HG03135 (cell line): ENCODE measurements at regions not wholly inside any gene's neighbourhood (a gene's known extent, or its start where the extent isn't known, plus 50 kb on each side); places are given as distances from the start of the nearest gene placed in this dataset.
"Not testable (repeated sequence)": the region's sequence is repeated elsewhere in the genome, so short reads cannot be mapped to it uniquely, and the experiment has no call there.

ENCODE experiments used
- ATAC-seq: cut with Tn5 transposase; IDR thresholded peaks from one replicate; pipeline ENCODE4 v1.9.1; 2021; ENCODE audit warnings: mild to moderate bottlenecking, moderate library complexity; ENCODE audit not compliant: unreplicated experiment

DNA sequence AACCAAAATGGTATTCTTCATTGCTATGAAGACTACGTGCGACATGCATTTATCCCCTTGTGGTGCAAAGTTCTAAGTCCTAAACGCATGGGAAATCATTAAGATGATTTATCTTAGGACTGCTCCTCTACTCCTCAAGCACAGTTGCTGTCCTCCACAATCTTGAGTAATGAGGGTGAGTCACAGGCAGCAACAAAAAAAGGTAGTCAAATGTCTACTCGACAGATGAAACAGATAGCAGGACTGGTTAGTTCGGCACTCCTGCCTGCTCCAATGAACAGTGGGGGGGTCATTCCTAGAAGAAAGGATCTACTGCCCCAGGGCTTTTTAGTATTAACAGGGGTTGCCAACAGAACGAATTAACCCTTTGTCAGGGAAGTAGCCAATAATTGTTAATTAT lies 233.7 kb upstream of the FGF13 start:
- ATAC-seq = no peak

DNA sequence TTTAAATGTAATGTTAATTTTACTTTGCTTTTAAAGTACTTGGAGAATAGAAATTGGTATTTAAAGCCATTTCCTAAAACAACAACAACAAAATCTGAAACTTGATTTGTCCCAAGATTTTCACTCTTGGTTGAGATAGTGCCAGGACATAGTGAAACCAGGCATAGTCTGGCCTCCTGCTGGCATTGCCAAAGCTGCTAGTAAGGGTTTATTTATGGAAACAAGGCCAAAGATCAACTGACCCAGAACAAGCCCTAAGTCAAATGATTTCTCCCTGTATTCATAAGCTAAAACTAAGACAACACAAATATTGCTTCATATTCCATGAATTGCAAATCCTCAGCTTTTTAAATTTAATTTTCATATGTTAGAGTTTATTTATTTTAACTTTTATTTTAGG lies 227.5 kb upstream of the FGF13 start:
- ATAC-seq = no peak

DNA sequence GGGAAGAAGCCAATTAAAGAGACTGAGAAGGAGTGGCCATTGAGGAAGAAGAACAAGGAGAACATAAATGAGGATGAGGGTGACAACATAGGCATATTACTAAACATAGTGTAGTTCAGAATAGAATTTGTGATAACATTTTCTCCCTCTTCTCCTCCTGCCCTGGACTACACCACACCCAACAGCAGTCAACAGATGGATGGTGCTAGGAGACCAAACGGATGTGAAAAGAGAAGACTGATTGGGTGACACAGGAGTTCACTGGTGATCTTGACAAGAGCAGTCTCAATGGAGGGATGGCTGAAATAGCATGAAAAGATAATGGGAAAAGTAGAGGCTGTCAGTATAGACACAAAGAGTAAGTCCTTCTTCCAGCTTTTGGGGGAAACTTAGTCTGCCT lies 226.5 kb upstream of the FGF13 start:
- ATAC-seq = no peak

DNA sequence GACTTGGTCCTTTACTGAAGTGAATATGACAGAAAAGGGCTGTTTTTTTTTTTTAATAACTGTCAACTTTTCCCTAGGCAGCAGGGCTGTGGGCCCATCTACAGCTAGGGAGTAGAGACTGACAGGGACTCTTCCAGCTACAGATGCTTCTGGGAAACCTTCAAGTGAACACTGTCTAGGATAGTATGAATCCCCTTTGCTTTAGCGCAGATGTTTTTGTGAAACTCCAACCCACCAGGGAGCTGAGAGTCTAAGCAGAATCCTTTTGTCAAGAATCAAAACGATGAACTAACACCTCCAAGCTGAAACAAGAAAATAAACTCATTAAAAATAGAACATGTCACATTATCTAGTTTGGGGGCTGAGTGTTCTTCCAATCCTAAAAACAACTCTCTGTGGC lies 219.7 kb upstream of the FGF13 start:
- no peak for ATAC-seq

DNA sequence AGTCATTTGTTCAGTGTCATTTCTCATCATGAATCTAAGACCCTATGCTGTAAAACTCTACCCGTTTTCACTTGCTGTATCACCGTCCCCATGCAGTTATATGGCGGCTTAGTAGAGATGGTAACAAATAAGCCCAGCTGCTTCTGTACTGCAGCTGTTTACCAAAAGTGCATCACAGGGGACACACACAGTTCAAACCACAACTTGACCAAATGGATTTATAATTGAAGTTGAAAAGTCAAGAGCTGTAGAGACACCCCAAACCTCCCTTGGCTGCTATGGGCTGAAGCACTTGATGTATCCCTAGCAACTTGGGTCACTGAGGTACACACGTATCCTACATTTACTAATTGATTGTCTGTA lies 219.0 kb upstream of the FGF13 start:
- ATAC-seq = no peak

DNA sequence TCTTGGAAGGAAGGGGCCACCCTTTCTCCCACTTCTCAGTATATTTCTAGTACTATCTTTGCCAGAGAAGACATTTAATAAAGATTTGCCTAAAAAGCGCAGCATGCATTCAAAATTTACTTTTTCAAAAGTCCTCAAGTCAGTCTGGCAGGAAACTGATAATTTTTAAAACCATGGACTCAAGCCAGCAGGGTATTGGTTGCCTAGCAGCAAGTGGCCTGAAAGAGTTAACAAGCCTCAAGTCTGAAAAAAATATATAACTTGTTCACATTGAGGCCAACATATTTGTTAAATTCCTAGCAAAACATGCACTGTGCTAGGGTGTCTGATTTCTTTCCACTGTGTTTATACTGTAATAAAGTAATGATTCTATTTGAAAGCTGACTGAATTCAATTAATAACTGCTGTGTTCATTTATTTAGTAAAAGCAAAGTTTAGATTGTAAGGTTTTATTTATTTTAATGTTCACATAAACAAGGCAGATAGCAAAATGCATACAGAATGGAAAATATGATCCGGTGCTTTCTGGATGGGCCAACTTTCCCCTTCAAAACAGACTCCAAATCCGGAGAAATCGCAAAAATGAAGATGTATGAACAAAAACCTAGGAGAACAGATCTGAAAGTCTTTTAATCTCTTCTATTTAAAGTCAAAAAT lies 218.5 kb upstream of the FGF13 start:
- ATAC-seq = no peak

DNA sequence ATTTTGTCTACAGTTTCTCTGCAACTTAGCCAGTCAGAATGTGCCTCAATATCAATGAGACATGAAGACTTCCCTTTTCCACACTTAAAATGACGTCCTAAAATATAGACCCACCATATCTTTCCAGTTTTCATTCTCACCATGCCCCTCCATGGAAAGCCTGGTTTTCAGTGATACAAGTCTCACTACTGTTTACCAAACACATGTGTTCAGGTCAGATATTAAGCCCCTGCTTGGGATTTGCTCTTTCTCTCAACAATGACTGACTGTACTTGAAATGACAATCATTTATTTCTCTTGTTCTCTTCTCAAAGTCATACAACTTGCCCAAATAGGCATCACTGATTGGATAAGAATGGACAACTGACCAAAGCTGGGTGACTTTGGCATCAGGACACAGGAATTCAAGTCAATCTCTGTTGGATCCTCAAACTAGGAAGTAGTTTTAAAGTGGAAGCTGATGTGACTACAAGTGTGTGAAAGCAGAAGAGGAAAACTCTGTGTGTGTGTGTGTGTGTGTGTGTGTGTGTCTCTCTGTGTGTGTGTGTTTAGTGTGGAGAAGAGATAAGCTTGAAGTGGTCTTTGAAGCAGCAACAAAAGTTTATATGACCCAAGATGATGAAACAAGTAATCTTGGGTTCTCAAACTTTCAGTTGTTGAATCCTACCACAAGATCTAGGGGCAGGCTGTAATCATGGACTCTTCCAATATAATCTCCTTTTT lies 217.4 kb upstream of the FGF13 start:
- ATAC-seq = no peak

DNA sequence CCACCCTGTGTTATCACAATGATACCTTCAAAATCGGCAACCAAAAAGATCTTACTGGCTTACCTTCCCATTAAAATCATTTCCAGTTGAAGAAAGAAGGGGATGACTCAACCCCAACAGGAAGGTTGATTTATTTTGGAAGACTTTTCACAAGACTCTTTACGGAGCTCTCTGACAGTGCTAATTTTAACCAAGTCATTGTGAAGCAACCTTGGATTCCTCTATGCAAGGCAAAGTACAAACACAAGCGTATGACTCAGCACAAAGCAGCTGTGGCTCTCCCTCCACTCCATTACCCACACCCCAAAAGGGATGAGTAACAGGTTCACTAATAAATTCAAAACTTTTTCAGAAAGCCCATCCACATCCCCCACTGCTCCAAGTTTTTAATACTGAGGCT lies 213.8 kb upstream of the FGF13 start:
- no peak for ATAC-seq

DNA sequence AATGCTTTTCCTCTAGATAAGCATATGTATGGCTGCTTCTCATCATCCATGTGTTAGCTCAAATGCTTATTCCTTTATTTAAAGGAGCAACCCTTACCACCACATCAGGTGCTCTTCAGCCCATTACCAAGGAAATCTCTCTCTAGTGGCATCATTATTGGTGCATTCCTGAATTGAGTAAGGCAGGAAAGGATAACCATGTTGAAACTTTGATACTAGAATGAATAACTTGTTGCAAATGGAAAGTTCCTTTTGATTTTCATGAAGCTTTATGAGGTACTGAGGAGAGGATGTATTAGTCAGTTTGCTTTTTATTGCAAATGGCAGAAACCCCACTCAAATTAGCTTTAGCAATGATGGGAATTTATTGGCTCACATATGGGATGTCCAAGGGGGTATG lies 212.3 kb upstream of the FGF13 start:
- ATAC-seq = no peak

DNA sequence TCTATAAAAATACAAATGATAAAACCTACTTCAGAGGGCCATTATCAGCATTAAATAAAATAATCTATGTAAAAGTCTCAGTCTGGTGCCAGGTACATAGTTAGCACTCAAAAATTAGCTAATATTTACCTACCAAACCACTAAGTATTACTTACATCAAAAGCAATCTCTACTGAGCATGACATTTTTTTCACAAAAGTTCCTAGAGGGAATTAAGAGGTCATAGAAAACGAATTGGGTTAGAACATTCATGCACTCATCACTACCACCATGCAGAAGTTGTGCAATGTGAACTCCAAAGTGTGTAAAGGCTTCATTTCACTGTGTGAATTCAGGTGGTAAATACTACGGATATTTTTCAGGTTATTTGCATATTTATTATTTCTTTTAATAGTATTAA lies 209.5 kb upstream of the FGF13 start:
- no peak for ATAC-seq

DNA sequence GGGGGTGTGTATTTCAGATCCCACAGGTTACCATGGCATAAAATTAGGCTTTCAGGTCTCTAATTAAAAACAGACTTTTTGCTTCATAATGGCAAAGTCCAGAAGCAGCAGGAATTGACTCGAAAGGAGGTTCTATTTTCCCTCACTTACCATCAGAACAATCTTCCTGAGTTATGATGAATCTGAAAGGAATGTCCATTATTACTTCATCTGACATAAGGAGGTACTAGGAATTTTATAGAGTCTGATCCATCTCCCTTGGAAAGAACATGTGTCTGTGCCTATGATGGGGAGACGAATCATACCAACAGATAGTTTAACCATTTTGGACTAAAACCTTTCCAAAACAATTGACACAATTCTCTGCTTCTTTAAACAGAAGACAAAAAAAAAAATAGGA lies 206.3 kb upstream of the FGF13 start:
- ATAC-seq = no peak

DNA sequence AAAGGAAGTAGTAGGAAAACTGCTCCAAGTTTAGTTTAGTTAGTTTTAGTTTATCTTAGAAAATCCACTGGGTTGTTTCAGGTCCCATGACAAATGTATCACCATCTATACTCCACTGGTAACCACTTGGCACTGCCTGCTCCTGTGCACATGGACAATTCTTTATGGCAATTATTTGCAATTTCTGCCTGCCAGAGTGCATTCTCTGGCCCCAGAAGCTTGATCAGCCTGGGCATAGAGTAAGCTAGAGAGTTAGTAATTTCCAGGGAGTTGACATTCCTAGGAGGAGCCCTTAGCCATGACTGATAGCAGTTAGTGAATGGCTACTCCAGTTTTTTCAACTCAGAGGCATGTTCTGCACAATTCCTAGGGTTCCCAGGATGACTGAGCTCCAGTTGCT lies 203.2 kb upstream of the FGF13 start:
- no peak for ATAC-seq

DNA sequence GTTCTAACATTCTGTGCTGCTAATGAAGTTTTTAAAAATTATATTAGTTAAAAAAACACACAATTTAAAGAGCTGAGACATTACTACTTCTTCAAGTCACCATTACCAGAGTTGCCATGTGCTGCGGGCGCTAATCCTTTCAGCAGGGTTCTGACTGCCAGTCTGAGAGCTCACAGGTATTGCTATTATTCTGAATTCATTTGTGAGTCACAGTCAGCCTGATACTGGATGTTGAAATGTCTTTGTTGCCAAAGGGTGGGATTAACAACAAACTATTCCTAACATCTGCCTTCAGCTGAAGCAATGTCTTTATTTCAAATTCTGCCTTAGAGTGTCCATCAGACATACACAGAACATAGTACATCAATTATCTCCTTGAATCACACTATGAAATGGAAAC lies 197.1 kb upstream of the FGF13 start:
- ATAC-seq = no peak

DNA sequence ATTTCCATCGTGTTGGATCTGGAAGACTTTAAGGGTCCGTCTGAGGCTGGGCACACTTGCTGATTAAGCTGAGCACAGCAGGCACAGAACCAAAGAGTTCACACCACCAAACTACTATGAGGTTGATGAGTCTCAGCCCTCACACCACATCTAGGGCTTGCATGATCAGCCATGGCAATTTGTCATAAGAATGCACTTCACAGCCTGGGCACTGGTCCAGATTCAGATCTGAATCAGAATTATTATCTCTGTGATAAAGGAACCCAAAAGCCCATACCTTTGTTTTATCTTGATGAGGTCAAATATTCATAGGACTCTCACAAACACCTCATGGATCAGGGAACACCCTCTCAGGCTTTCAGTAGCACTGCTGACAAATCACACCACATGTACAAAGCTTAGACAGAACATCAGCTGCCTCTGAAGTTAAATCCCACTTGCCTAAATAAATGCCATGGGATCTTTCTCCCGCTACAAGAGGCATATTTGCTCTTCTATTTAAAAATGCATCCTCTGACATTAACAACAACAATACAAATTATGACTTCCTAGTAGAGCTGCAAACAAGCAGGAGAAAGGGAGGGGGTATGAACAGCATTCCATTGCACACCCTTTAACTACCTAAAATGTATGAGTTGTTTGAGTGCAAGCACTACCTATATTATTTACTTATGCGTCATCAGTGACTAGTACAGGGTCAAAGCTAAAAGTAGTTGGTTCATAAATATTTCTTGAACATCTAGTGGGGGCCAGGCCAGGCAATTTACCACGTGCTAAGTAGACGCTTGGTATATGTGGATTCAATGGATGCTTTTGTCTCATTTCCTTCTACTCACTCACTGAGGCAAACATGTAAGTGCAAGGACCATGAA lies 186.3 kb upstream of the FGF13 start:
- ATAC-seq = no peak

DNA sequence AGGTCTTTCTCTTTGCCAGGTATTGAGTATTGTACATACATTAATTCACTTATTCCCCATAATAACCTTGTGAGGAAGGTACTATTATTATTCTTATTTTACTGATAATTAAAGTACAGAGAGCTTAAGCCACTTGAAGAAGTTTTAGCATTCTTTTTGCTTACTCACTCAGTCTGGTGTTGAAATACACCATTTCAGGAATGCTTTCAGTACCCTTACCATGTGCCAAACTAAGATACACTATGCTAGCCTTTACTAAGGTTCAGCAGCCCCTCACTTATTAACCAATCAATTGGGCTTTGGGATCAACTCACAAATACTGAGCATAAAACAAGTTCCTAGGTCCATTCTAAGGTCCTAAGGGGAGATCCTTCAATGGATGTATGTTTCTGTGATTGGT lies 179.0 kb upstream of the FGF13 start:
- ATAC-seq = no peak

DNA sequence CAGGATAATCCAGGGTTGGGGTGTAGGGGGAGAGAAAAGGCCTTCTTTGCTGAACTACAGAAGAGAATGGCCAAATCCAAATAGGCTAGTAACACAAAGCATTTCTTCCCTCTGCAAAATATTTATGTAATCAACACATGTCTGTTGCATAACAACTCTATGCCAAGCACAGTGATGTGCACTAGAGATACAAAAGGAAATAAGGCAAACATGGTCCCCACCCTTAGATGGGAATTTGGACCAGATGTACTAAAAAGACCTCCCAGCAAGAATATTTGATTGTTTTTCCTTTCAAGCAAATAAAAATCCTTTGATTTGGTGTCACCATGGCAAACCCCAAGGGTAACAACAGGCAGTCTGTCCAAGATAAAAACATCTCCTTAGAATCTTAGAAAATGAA lies 177.6 kb upstream of the FGF13 start:
- ATAC-seq = no peak

DNA sequence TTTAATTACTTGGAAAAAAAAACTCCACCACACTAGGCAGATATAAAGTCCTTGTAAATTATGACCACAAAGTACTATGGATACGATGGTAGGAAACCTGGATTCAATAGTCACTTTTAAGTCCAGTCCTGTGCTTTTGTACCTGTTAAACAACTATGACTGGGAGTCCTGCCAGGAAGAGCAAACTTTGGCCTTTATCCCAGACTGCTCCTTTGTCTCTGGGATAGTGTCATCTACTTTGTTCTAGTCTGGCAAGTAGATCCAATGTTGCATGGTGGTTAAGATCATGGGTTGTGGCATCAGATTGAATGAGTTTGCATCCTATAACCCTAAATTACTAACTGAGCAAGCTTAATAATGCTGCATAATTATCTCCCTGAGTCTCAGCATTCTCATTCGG lies 175.3 kb upstream of the FGF13 start:
- no peak for ATAC-seq

DNA sequence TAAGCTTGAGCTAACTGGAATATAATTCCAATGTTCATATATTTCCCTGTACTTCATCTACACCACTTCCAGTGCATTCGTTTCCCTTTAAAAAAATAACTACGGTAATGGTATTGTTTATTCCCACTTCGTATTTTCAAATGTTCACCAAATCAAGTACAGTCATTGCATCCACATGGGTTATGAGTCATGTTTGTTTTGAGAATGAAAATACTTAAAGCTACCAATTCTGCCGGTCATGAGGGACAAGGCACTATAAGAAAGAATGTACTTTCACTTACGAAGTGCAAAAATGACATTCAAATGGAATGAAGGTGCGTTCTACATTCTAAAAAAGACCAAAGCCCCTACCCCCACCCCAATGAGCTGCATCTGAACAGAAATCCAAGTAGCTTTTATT lies 174.4 kb upstream of the FGF13 start:
- no peak for ATAC-seq

DNA sequence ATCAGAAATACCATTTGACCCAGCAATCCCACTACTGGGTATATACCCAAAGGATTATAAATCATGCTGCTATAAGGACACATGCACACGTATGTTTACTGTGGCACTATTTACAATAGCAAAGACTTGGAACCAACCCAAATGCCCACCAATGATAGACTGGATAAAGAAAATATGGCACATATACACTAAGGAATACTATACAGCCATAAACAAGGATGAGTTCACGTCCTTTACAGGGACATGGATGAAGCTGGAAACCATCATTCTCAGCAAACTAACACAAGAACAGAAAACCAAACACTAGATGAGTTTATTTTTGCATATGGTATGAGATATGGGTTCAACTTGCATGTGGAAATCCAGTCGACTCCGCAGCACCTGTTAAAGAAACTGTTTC lies 168.8 kb upstream of the FGF13 start:
- ATAC-seq = not testable (repeated sequence)

DNA sequence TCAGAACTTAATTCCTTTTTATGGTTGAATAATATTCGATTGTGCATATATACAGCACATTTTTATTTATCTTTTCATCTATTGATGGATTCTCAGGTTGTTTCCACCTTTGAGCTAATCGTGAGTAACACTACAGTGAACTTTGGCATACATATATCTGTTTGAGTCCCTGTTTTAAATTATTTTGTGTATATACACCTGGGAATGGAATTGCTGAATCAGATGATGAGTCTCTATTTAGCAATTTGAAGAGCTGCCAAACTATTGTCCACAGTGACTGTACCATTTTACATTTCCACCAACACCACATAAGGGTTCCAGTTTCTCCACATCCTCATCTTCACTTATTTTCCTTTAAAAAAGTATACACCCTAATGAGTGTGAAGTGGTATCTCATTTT lies 166.2 kb upstream of the FGF13 start:
- ATAC-seq = no peak

DNA sequence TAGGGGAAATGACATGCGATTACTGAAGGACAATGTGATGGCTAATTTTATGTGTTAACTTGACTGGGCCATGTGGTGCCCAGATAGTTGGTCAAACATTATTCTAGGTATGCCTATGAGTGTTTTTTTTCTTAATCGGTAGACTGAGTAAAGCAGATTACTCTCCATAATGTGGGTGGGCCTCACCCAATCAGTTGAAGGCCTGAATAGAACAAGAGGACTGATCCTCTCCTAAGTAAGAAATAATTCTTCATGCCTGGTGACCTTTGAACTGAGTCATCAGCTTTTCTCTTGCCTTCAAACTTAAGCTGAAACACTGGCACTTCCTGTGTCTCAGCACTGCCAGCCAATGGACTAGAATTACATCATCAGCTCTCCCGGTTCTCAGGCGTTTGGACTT lies 164.0 kb upstream of the FGF13 start:
- no peak for ATAC-seq

DNA sequence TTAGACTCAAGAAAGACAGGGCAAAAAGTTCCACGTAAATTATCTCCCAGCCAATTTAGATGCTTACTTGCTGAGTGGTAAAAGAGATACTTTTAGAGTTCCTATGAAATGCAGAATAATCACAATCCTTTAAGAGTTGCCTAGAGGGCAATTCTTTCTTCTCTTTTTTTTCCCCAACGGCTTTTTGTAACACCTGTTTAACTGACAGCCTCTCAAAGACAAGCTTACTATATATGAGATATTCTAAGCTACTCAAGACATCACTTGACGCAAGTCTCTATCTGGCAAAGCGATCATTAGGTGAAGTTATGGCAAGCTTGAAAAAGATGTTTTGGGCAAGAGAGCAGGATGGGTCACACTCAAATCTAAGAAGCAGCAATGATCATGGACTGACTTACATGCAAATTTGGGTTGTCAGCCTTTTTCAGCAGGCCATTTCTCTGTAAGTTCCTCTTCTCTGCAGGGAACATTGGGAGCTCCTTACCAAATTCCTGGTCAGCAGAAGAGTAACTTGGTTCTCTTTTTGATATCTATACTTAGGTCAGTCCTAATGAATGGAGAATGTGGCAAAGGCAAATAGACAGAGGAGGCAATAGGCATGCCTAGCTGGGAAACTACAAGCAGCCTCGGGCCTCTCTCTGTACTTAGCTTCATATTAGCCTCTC lies 162.9 kb upstream of the FGF13 start:
- no peak for ATAC-seq
